Type B pancreatic cell (in vitro differentiated cells): ENCODE measurements at regions not wholly inside any gene's neighbourhood (a gene's known extent, or its start where the extent isn't known, plus 50 kb on each side); places are given as distances from the start of the nearest gene placed in this dataset.

Source experiments
- DNase-seq: peaks from one replicate; pipeline ENCODE4 v3.0.0; 2021; ENCODE audit warnings: mixed read lengths; ENCODE audit not compliant: unreplicated experiment; ENCODE audit errors: extremely low spot score
- H3K27ac Mint-ChIP-seq: 2 replicates; pipeline ENCODE4 v1.8.0; 2021; ENCODE audit warnings: mild to moderate bottlenecking, mixed read lengths
- H3K27me3 Mint-ChIP-seq: 2 replicates; pipeline ENCODE4 v1.8.0; 2021; ENCODE audit warnings: mixed read lengths
- H3K36me3 Mint-ChIP-seq: 2 replicates; pipeline ENCODE4 v1.8.0; 2021; ENCODE audit warnings: mixed read lengths
- H3K4me1 Mint-ChIP-seq: one replicate; pipeline ENCODE4 v1.8.0; 2021; ENCODE audit warnings: mixed read lengths; ENCODE audit not compliant: unreplicated experiment
- H3K4me3 Mint-ChIP-seq: 2 replicates; pipeline ENCODE4 v1.8.0; 2021; ENCODE audit warnings: mild to moderate bottlenecking, mixed read lengths
- H3K9me3 Mint-ChIP-seq: 2 replicates; pipeline ENCODE4 v1.8.0; 2021; ENCODE audit warnings: mixed read lengths
- CTCF ChIP-seq: fragments of 200-600 bp; sonication (generic); conservative IDR thresholded peaks from 2 replicates; pipeline ENCODE4 v1.5.0; 2021; ENCODE audit warnings: antibody characterized with exemption, mild to moderate bottlenecking

- no peak for DNase-seq
- H3K9me3 Mint-ChIP-seq = no peaks in the 10 kb centered on the region
- peak overlapping the region; percentile 5 for H3K27ac Mint-ChIP-seq
- no peaks in the 10 kb centered on the region for H3K27me3 Mint-ChIP-seq
- TF ChIP-seq CTCF = no peak
- peaks cover 5% of the 10 kb centered on the region for H3K4me1 Mint-ChIP-seq
- no peaks in the 10 kb centered on the region for H3K36me3 Mint-ChIP-seq
- H3K4me3 Mint-ChIP-seq = no peak overlapping the region
These were observed 403.0 kb downstream of the GADD45G start for GRCh38 chr9:90007516-90008440.

GRCh38 chr9:90009447-90009846 lies 404.6 kb downstream of the GADD45G start:
- TF ChIP-seq CTCF = no peak
- no peaks in the 10 kb centered on the region for H3K27me3 Mint-ChIP-seq
- H3K27ac Mint-ChIP-seq = no peak overlapping the region
- H3K4me3 Mint-ChIP-seq = no peak overlapping the region
- no peaks in the 10 kb centered on the region for H3K9me3 Mint-ChIP-seq
- no peak for DNase-seq
- no peaks in the 10 kb centered on the region for H3K36me3 Mint-ChIP-seq
- no peaks in the 10 kb centered on the region for H3K4me1 Mint-ChIP-seq

GRCh38 chr9:90010793-90011192 lies 406.0 kb downstream of the GADD45G start:
- H3K4me1 Mint-ChIP-seq = no peaks in the 10 kb centered on the region
- H3K27ac Mint-ChIP-seq = no peak overlapping the region
- TF ChIP-seq CTCF = no peak
- H3K27me3 Mint-ChIP-seq = no peaks in the 10 kb centered on the region
- H3K36me3 Mint-ChIP-seq = no peaks in the 10 kb centered on the region
- no peaks in the 10 kb centered on the region for H3K9me3 Mint-ChIP-seq
- DNase-seq = no peak
- H3K4me3 Mint-ChIP-seq = no peak overlapping the region

GRCh38 chr9:90012949-90013348 lies 408.1 kb downstream of the GADD45G start:
- Mint-ChIP-seq H3K36me3 (no peaks in the 10 kb centered on the region), H3K4me1 (no peaks in the 10 kb centered on the region), H3K27me3 (peaks cover 6% of the 10 kb centered on the region), H3K4me3 (no peak overlapping the region), H3K27ac (no peak overlapping the region), H3K9me3 (no peaks in the 10 kb centered on the region)
- no peak for DNase-seq
- TF ChIP-seq CTCF = no peak

GRCh38 chr9:90013778-90014177 lies 409.0 kb downstream of the GADD45G start:
- H3K4me3 Mint-ChIP-seq = no peak overlapping the region
- H3K4me1 Mint-ChIP-seq = no peaks in the 10 kb centered on the region
- TF ChIP-seq CTCF = no peak
- H3K9me3 Mint-ChIP-seq = no peaks in the 10 kb centered on the region
- peaks cover 6% of the 10 kb centered on the region for H3K27me3 Mint-ChIP-seq
- DNase-seq = no peak
- no peak overlapping the region for H3K27ac Mint-ChIP-seq
- H3K36me3 Mint-ChIP-seq = no peaks in the 10 kb centered on the region
